ENCODE measurements at regions not wholly inside any gene's neighbourhood (a gene's known extent, or its start where the extent isn't known, plus 50 kb on each side); places are given as distances from the start of the nearest gene placed in this dataset.

DNA sequence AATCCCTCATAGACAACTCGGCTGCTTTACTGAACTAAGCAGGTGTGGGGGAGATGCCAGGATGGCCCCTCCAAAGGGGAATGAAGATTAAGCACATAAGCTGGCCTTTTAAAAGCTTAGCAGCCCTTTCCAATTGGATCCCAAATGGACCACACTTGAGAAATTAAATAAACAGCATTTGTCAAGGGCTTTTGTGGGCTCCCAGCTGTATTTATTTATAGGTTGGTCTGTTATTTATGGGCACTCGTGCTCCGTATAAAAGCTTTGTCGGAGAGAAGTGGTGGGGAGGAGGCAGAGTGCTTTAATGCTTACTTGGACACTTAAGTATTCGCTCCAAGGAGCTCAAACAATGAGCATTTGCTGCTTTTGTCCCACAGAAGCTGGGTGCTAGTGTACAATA is 580.2 kb downstream of the MED13L start (continued):
- TF ChIP-seq USF2 (IDR thresholded peaks at IDR 0.05; ENCODE audit: low read length) (no peak), EZH2 (IDR thresholded peaks at IDR 0.05; ENCODE audit: low read depth, low read length, severe bottlenecking) (no peak), KDM4A (IDR thresholded peaks at IDR 0.05; ENCODE audit: low read depth, low read length, severe bottlenecking) (no peak)

Data from H1 (cell line).